Islet of Langerhans (tissue), 1 donor: ENCODE measurements at regions not wholly inside any gene's neighbourhood (a gene's known extent, or its start where the extent isn't known, plus 50 kb on each side); places are given as distances from the start of the nearest gene placed in this dataset.
"Not testable (repeated sequence)": the region's sequence is repeated elsewhere in the genome, so short reads cannot be mapped to it uniquely, and the experiment has no call there.

Experiments
- FAIRE-seq: peaks from one replicate; lab custom pipeline; 2011; peaks lifted over from hg19 to GRCh38; lab: Jason Lieb, UNC

GRCh38 chr3:95775486-95776094 is 1038.8 kb upstream of the EPHA6 start:
- no peak for FAIRE-seq

GRCh38 chr3:95781598-95781997 is 1032.8 kb upstream of the EPHA6 start:
- no peak for FAIRE-seq

GRCh38 chr3:95789111-95789510 is 1025.3 kb upstream of the EPHA6 start:
- no peak for FAIRE-seq

- no peak for FAIRE-seq
Observed at GRCh38 chr3:95797081-95797480, 1017.3 kb upstream of the EPHA6 start.

GRCh38 chr3:95798628-95799027 is 1015.8 kb upstream of the EPHA6 start:
- no peak for FAIRE-seq

GRCh38 chr3:95810462-95810861 is 1003.9 kb upstream of the EPHA6 start:
- no peak for FAIRE-seq

GRCh38 chr3:95813244-95813643 is 1001.1 kb upstream of the EPHA6 start:
- no peak for FAIRE-seq

- no peak for FAIRE-seq
Observed at GRCh38 chr3:95815828-95816227, 998.6 kb upstream of the EPHA6 start.

- no peak for FAIRE-seq
Observed at GRCh38 chr3:95826419-95826818, 988.0 kb upstream of the EPHA6 start.

GRCh38 chr3:95832146-95832545 is 982.2 kb upstream of the EPHA6 start:
- no peak for FAIRE-seq

- not testable (repeated sequence) for FAIRE-seq
Observed at GRCh38 chr3:95860628-95861027, 953.8 kb upstream of the EPHA6 start.

- FAIRE-seq = no peak
Observed at GRCh38 chr3:95883801-95884200, 930.6 kb upstream of the EPHA6 start.

GRCh38 chr3:95886616-95887015 is 927.8 kb upstream of the EPHA6 start:
- no peak for FAIRE-seq

GRCh38 chr3:95887114-95887513 is 927.3 kb upstream of the EPHA6 start:
- FAIRE-seq = no peak

- no peak for FAIRE-seq
Observed at GRCh38 chr3:95894820-95895219, 919.6 kb upstream of the EPHA6 start.

- FAIRE-seq = no peak
Observed at GRCh38 chr3:95899494-95899893, 914.9 kb upstream of the EPHA6 start.

- FAIRE-seq = no peak
Observed at GRCh38 chr3:95899911-95900310, 914.5 kb upstream of the EPHA6 start.

GRCh38 chr3:95901948-95902347 is 912.4 kb upstream of the EPHA6 start:
- no peak for FAIRE-seq

GRCh38 chr3:95905182-95905581 is 909.2 kb upstream of the EPHA6 start:
- FAIRE-seq = no peak

- FAIRE-seq = no peak
Observed at GRCh38 chr3:95911767-95912166, 902.6 kb upstream of the EPHA6 start.

- peak; percentile 73 for FAIRE-seq
Observed at GRCh38 chr3:95923496-95924210, 890.7 kb upstream of the EPHA6 start.

GRCh38 chr3:95926904-95927501 is 887.4 kb upstream of the EPHA6 start:
- FAIRE-seq = no peak

GRCh38 chr3:95934181-95934580 is 880.2 kb upstream of the EPHA6 start:
- FAIRE-seq = no peak
